ENCODE measurements at regions not wholly inside any gene's neighbourhood (a gene's known extent, or its start where the extent isn't known, plus 50 kb on each side); places are given as distances from the start of the nearest gene placed in this dataset.

- Histone ChIP-seq H3K36me3 (ENCODE audit: control insufficient read depth, insufficient read depth, low read length) (no peaks in the 10 kb centered on the region), H3K27ac (ENCODE audit: low read depth, low read length) (no peak overlapping the region), H3K9ac (ENCODE audit: extremely low read depth, low read length, poor library complexity, severe bottlenecking) (no peak overlapping the region), H3K27me3 (ENCODE audit: control insufficient read depth, insufficient read depth, low read length, poor library complexity, severe bottlenecking) (no peaks in the 10 kb centered on the region), H3K9me3 (ENCODE audit: control insufficient read depth, low read length) (peaks cover 8% of the 10 kb centered on the region), H3K4me1 (ENCODE audit: control insufficient read depth, insufficient read depth, low read length) (no peaks in the 10 kb centered on the region), H3K4me3 (ENCODE audit: low read length) (no peak overlapping the region)
- H3K4me3 Mint-ChIP-seq: no peak overlapping the region
- H3K36me3 Mint-ChIP-seq (ENCODE audit: low read depth): no peaks in the 10 kb centered on the region
- 86% methylated on average over 1 to 3 of the region's 4 CpGs for WGBS, 2 experiments (ENCODE audit: insufficient coverage in 1 of 2, insufficient read length in 1 of 2)
- H3K9me3 Mint-ChIP-seq: peaks cover 3% of the 10 kb centered on the region
- DNase-seq: no peak
- no peak for TF ChIP-seq CTCF (conservative IDR thresholded peaks at IDR 0.05)
- no peaks in the 10 kb centered on the region for H3K4me1 Mint-ChIP-seq
- H3K27me3 Mint-ChIP-seq (ENCODE audit: insufficient read depth): peaks cover 2% of the 10 kb centered on the region
- no peak overlapping the region for H3K27ac Mint-ChIP-seq
Observed at GRCh38 chr15:92231461-92231860, 162.2 kb upstream of the ST8SIA2 start.

- H3K36me3 Mint-ChIP-seq (ENCODE audit: low read depth): no peaks in the 10 kb centered on the region
- no peak overlapping the region for H3K27ac ChIP-seq (ENCODE audit: low read depth, low read length)
- no peak for TF ChIP-seq CTCF (conservative IDR thresholded peaks at IDR 0.05)
- H3K4me3 ChIP-seq (ENCODE audit: low read length): no peak overlapping the region
- DNase-seq: no peak
- H3K4me3 Mint-ChIP-seq: no peak overlapping the region
- no peak overlapping the region for H3K27ac Mint-ChIP-seq
- H3K36me3 ChIP-seq (ENCODE audit: control insufficient read depth, insufficient read depth, low read length): no peaks in the 10 kb centered on the region
- WGBS, 2 experiments (ENCODE audit: insufficient coverage in 1 of 2, insufficient read length in 1 of 2): 84 to 88% methylated on average over 3 to 7 of the region's 7 CpGs
- peaks cover 3% of the 10 kb centered on the region for H3K9me3 Mint-ChIP-seq
- no peaks in the 10 kb centered on the region for H3K4me1 Mint-ChIP-seq
- peaks cover 8% of the 10 kb centered on the region for H3K9me3 ChIP-seq (ENCODE audit: control insufficient read depth, low read length)
- H3K9ac ChIP-seq (ENCODE audit: extremely low read depth, low read length, poor library complexity, severe bottlenecking): no peak overlapping the region
- H3K4me1 ChIP-seq (ENCODE audit: control insufficient read depth, insufficient read depth, low read length): no peaks in the 10 kb centered on the region
- no peaks in the 10 kb centered on the region for H3K27me3 ChIP-seq (ENCODE audit: control insufficient read depth, insufficient read depth, low read length, poor library complexity, severe bottlenecking)
- peaks cover 2% of the 10 kb centered on the region for H3K27me3 Mint-ChIP-seq (ENCODE audit: insufficient read depth)
Observed at GRCh38 chr15:92232317-92232716, 161.4 kb upstream of the ST8SIA2 start.

DNA sequence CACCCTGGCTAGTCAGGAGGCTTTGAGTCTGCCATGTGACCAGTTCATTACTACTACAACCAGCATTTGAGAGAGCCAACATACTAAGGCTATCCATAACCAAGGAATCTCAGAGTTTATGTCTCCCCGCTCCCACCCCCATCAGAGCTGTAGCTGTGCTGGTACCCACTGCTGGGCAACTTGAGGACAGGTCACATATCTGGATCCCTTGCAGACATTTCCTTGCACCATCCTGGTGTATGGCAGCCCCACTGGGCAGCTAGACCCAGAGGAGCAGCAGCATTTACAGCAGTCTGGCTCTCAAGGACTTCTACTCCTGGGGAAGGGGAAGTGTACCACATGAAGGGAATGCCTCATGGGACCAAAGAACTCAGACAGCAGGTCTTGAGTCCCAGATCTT is 160.8 kb upstream of the ST8SIA2 start:
- no peaks in the 10 kb centered on the region for H3K36me3 ChIP-seq (ENCODE audit: control insufficient read depth, insufficient read depth, low read length)
- 85% methylated on average over 1 of the region's 1 CpG; no CpG with 5 or more reads in 1 of the 2 experiments for WGBS, 2 experiments (ENCODE audit: insufficient coverage in 1 of 2, insufficient read length in 1 of 2)
- no peak for DNase-seq

More for the DNA sequence above, 160.8 kb upstream of the ST8SIA2 start:
- H3K4me1 ChIP-seq (ENCODE audit: control insufficient read depth, insufficient read depth, low read length): no peaks in the 10 kb centered on the region
- H3K36me3 Mint-ChIP-seq (ENCODE audit: low read depth): no peaks in the 10 kb centered on the region
- H3K27ac ChIP-seq (ENCODE audit: low read depth, low read length): no peak overlapping the region
- H3K27me3 ChIP-seq (ENCODE audit: control insufficient read depth, insufficient read depth, low read length, poor library complexity, severe bottlenecking): no peaks in the 10 kb centered on the region
- no peak for TF ChIP-seq CTCF (conservative IDR thresholded peaks at IDR 0.05)
- H3K27me3 Mint-ChIP-seq (ENCODE audit: insufficient read depth): peaks cover 2% of the 10 kb centered on the region
- H3K4me1 Mint-ChIP-seq: no peaks in the 10 kb centered on the region
- H3K9me3 Mint-ChIP-seq: peaks cover 3% of the 10 kb centered on the region
- no peak overlapping the region for H3K27ac Mint-ChIP-seq
- no peak overlapping the region for H3K4me3 ChIP-seq (ENCODE audit: low read length)
- no peak overlapping the region for H3K4me3 Mint-ChIP-seq
- peaks cover 8% of the 10 kb centered on the region for H3K9me3 ChIP-seq (ENCODE audit: control insufficient read depth, low read length)
- H3K9ac ChIP-seq (ENCODE audit: extremely low read depth, low read length, poor library complexity, severe bottlenecking): no peak overlapping the region

Data from endodermal cell (in vitro differentiated cells).